Esophagus squamous epithelium (tissue), 4 donors: ENCODE measurements at regions not wholly inside any gene's neighbourhood (a gene's known extent, or its start where the extent isn't known, plus 50 kb on each side); places are given as distances from the start of the nearest gene placed in this dataset.

ENCODE experiments used
- CTCF ChIP-seq, 6 experiments: fragments of 450-650 bp in 4 of 6; fragments of 200-600 bp in 2 of 6; sonication (generic) in 2 of 6; IDR thresholded peaks; one replicate each; pipeline ENCODE4 v1.5.1; 2016 to 2019; ENCODE audit warnings: antibody characterized with exemption in 6 of 6, mild to moderate bottlenecking in 4 of 6, moderate library complexity in 4 of 6
- POLR2A ChIP-seq, 4 donors: fragments of 450-650 bp; IDR thresholded peaks; one replicate each; pipeline ENCODE4 v1.6.1; 2017; ENCODE audit warnings: antibody characterized with exemption in 4 of 4, mild to moderate bottlenecking in 4 of 4, moderate library complexity in 3 of 4

- TF ChIP-seq CTCF (IDR thresholded peaks at IDR 0.05) (no peak), POLR2A (IDR thresholded peaks at IDR 0.05) (no peak)
Observed at GRCh38 chr15:37594417-37594816, 340.0 kb upstream of the TMCO5A start.
